ENCODE measurements at regions not wholly inside any gene's neighbourhood (a gene's known extent, or its start where the extent isn't known, plus 50 kb on each side); places are given as distances from the start of the nearest gene placed in this dataset.
"Not testable (repeated sequence)": the region's sequence is repeated elsewhere in the genome, so short reads cannot be mapped to it uniquely, and the experiment has no call there.

DNA sequence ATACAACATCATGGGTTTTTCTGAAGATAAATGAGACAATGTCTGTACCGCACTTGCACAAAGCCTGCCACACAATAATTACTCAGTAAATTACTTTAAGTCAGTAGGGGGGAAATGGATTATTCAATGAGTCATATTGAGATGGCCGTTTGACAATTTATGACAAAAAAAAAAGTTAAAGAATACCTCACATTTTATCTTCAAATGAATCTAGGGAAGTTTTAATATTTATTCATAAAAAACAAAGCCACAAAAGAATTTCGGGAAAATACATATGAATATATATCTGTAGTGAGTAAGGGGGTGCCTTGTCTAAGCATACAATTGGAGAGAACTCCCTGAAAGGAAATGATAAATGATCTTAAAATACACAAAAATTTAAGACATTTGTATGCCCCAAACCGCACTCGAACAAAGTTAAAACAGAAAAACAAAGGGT lies 197.0 kb upstream of the SLC7A11 start:
- no peak for DNase-seq (ENCODE audit: low read depth)

DNA sequence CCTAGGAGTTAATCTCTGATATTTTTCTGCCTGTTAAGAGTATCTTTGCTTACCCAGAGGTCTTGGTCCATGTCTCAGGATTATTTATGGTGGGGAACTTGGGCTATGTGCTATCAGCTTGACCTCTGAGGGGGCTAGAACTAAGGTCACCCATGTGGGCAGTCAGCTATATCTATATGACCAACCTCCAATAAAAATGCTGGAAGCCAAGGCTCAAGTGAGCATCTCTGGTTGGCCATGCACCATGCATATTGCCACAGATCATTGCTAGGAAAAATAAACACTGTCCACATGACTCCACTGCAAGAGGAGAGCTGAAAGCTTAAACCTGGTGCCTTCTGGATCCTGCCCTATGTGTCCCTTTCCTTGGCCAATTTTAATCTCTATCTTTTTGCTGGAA lies 196.5 kb upstream of the SLC7A11 start:
- no peak for DNase-seq (ENCODE audit: low read depth)

DNA sequence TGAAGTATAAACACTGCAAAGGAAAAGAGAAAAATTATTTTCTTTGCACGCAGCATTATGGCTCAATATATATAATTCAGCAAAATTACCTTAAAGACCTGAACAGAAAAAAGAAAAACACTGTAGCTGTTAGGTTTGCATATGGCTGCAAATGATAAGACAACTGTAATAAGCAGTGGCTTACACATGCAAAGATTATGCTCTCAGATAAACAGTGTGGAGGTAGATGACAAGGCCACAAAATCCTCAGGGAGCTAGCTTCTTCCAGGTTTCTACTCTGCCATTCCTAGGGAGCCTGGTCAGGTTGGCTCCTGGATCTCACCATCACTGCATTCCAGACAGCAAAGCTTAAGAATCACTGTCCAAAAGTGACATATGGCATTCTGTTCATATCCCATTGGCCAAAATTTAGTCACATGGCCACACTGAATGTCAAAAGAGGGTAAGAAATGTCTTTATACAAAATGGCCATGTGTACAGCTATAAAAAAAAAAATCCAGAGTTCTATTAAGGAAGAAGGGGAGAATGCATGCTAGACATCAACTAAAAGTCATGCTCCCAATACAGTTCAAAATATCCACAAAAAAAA lies 195.2 kb upstream of the SLC7A11 start:
- no peak for DNase-seq (ENCODE audit: low read depth)

DNA sequence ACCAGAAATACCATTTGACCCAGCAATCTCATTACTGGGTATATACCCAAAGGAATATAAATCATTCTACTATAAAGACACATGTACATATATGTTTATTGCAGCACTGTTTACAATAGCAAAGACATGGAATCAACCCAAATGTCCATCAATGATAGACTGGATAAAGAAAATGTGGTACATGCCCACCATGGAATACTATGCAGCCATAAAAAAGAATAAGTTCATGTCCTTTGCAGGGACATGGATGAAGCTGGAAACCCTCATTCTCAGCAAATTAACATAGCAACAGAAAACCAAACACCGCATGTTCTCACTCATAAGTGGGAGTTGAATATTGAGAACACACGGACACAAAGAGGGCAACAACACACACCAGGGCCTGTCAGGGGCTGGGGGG lies 193.6 kb upstream of the SLC7A11 start:
- not testable (repeated sequence) for DNase-seq (ENCODE audit: low read depth)

DNA sequence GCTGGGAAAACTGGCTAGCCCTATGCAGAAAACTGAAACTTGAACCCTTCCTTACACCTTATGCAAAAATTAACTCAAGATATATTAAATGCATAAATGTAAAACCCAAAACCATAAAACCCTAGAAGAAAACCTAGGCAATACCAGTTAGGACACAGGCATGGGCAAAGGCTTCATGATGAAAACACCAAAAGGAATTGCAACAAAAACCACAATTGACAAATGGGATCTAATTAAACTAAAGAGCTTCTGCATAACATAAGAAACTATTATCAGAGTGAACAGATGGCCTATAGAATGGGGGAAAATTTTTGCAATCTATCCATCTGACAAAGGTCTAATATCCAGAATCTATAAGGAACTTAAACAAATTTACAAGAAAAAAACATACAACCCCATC lies 192.9 kb upstream of the SLC7A11 start:
- DNase-seq (ENCODE audit: low read depth) = not testable (repeated sequence)

DNA sequence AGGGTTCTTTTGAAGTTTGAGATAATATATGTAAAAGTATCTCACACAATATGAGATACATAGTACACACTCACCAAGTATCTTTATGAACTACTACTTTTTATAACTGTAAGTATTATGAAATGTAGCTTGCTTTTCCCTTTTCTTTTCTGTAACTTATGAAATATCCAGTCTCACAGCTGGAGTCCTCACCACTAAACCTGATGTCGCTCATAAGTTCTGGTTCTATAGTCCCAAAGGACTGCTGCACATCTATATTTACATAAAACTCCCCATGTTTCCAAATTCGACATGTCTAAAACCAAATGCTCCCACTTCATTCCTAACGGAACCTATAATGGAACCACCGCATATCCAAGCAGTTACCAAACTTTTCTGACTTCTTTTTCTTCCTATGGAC lies 186.5 kb upstream of the SLC7A11 start:
- no peak for DNase-seq (ENCODE audit: low read depth)

DNA sequence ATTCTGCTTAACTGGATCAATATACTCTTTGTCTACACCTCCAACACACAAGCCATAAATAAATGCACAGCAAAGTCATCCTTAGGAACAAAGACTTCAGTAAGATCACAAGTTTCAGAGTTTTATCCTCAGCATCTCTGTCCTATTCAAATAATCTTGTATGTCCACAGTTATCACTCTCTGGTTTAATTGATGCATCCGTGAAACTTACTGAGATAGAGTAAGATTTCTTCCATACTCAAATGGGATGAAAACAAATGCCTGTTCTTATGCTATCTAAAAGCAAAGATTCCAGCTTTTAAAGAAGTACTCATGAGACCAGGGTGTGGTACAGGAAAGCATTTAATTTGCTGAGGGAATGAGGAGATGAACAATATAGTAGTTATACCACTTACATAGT lies 184.6 kb upstream of the SLC7A11 start:
- DNase-seq (ENCODE audit: low read depth) = no peak

DNA sequence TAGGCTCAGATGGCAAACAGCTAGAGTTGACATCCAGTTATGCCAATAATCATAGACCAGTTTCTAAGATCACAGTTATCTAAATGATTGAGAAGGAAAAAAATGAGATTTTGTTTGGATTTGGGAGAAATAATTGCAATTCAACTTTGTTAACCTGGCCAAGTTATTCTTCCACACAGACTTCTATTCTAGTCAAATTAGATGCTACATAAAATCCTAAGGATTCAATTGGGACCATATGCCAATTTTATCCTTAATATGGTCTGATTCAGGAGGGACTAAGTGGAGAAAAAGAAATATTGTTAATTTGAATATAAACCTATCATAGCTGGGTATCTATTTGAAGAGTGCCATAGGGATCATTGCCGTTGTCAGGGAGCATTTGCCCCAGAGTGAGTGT lies 178.3 kb upstream of the SLC7A11 start:
- DNase-seq (ENCODE audit: low read depth) = no peak

DNA sequence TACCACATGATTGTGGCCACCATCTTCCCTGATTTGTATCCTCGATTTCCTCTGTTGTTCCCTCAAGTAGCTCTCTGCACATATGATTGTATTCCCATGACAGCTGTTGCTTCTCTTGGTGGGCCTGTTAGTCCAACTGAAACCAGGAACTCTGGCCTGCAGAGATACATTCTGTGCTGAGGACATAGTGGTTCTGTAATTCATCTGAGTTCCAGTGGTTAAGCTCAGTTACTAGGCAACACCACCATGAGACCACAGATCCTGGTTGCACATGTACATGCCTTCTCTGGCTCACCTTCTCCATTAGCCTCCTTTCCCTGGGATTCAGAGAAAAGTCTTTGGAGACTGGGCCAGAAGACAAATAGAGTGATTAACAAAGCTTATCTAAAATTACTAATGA lies 172.1 kb upstream of the SLC7A11 start:
- no peak for DNase-seq (ENCODE audit: low read depth)

DNA sequence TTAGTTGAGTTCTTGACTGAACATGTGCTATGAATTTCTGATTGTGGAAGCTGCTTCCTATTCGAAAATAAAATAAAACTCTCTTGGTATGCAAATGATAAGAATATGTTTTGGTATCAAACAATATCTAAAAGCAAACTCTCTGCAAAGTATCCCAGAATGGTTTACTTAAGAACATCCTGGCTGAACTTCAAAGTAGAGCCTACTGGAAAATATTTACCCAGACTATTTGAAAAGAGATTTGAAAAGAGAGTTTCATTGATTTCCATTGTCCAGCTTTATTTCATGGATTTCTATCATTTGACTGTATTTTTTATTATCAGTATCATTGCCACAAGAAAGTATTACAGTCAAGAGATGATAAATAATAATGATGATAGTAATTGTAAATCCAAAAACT lies 171.1 kb upstream of the SLC7A11 start:
- no peak for DNase-seq (ENCODE audit: low read depth)

DNA sequence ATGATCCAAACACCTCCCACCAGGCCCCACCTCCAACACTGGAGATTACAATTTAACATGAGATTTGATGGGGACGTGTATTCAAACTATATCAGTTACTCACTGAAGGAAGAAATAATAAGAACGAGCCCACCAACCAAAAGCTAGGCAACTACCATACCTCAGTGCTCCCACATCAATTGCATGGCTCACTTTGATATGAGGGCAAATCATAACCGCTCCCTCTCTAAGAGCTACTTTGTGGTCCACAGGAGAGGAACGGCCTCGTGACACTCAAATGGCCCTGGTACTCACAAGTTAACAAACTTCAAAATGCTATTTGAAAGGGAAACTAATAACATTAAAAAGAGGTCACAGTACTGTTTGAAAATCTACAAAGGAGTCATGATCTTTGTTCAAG lies 170.7 kb upstream of the SLC7A11 start:
- no peak for DNase-seq (ENCODE audit: low read depth)

DNA sequence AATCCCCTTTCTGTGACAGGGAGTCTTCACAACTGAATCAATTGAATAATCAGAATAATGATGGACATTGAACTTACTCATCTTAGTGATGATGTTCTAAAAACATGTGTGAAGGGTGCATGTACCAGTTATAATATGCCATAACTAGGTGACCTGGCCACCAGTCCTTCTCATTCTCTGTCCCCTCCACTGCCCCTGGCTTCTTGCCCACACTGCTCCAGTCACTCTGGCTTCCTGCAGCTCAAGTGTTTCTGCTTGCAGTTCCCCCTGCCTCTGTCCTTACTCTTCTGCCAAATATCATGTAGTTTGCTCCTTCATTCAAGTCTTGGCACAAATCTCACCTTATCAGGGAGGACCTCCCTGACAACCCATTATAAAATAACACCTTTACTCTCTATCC lies 168.1 kb upstream of the SLC7A11 start:
- no peak for DNase-seq (ENCODE audit: low read depth)

DNA sequence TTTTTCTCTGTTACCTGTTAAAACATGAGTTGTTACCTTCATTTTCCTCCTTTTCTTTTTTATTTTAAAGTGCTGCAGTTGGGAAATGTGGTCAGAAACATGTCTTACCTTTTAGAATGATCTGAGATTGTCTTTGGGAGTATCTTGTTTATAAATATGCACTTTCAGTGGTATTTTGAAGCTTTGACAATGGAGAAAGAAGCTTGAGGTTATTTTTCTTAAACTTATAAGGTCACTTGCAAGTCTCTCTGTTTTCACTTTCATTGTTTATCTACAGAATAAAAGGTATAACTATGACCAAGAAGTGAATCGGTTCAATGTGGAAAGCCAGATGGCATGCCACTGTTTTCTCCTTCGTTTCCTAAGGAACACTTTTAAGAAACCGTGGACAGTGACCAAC lies 167.5 kb upstream of the SLC7A11 start:
- no peak for DNase-seq (ENCODE audit: low read depth)

DNA sequence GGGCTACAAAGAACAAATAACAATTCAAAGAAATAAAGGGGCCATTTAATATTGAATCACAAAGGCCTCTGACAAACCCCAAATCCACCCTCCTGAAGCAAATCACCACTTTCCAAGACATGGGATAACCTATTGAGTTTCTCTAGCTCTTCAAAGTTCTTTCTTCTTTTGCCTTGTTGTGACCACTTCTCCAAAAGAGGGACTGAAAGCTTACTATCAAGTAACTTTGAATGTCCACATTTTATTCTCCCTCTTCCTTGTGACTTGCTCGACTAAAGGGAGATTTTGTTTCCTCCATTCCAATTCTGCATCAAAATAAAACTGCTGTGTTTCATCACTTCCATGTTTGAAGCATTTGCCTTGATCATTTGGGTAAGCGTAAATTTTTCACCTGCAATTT lies 166.6 kb upstream of the SLC7A11 start:
- no peak for DNase-seq (ENCODE audit: low read depth)

DNA sequence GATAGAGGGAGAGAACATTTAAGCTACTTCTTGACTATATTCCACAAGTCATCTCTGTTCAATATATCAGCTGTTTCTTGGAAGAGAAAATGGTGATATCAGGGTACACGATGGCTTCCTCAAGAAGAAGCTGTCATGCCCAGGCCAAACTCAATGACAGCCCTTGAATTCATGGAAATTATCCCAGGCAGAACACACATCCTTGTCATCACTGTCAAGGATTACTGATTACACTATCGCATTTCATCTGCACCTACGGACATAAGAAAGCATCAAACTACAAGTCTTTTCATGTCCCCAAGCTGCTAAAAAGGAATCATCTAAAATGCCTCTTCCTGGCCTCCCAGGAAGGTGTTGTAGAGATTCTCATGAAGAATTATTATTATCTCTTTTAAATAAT lies 165.2 kb upstream of the SLC7A11 start:
- DNase-seq (ENCODE audit: low read depth) = no peak

DNA sequence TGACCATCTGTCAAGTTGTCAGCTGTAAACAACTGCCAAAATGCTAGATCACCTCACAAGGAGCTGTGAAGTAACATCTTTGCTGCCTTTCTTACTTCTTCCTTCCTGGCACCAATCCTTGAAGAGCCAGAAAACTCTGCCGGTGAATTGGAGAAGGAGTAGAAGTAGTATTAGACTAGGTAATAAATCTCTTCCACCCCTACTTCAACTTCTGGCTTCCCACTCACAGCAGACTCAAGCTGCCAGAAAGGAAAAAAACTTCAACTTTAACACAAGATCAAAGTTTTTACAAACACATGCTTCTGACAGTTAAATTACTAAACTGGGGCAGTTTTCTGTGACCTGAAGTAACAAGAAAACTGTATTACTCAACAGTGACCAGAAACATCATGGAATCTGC lies 164.7 kb upstream of the SLC7A11 start:
- DNase-seq (ENCODE audit: low read depth) = no peak

DNA sequence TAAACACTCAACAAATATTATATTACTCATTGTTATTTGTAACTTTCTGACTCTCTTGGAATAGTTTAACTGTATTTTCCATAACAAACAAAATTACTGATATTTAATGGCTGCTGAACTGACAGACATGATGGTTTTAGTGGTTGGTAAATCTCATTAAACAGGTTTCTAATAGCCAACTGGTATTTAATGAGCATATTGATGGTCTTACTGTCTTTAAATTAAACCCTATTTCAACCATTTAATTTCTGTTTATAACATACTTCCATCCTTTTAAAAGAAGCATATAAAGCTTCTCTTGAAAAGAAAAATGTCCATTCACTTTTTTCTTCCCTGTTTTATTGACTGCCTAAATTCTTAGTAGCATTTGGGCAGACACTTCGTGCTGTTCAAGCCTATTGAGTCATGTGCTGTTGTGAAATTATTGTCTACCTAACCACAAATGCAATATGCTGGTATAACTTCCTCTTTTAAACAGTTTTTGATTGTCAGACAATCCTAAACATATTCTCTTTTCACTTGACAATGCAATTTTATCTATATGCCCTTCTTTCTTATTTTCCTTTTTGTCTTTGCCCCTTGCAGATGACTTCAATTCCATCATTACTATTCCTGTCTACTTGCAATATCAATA lies 163.9 kb upstream of the SLC7A11 start:
- no peak for DNase-seq (ENCODE audit: low read depth)

DNA sequence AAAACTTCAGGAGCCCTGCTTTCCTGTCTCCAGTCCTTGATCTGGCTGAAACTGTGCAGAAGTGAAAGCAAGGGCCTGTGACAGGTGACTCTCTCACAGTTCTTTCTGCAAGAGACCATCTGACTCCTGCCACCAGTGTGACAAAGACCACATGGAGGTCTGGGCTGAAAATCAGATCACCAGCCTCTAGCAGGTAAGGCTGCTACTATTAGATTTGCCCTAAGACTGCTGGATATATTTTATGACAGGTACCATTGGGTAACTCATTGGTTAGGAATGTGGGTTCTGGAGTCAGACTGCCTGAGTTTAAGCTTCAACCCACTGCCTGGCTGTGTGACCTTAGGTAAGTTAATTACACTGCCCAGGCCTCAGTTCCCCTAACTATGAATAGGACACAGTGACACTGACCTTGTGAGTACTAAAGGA lies 163.3 kb upstream of the SLC7A11 start:
- no peak for DNase-seq (ENCODE audit: low read depth)

DNA sequence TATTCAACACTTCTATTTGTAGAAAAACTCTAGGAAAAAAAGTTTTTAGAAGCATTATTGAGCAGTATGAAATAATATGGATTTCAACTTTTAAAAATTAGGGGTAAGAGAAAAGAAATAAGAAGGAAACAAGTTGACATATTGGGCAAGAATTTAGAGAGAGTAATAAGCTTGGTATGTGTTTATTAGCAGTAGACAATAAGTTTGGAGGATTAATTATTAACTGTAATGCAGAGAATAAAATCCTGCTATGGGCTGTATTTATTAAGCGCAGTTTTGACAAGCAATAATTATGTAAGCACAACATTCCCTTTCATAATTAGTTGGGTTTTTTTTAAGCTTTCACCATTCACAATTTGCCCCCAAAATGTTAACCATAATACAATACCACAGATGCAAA lies 162.7 kb upstream of the SLC7A11 start:
- DNase-seq (ENCODE audit: low read depth) = no peak

DNA sequence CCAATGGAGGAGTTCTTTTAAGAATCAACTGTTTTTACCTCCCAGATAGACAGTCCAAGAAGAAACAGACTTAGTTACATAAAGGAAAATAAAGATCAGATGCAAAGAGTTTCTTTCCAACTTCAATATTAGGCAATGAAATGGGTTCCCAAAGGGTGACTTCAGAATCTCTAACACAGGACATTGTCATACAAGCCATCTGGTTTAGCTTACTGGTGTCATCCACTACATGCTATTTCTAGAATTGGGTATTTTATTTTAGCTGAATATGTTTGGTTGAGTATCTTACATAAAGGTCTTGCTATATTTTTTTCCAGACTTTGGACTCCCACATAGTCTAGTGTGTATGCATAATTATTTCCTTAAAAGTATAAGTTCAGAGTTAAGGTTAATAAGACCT lies 162.1 kb upstream of the SLC7A11 start:
- no peak for DNase-seq (ENCODE audit: low read depth)

DNA sequence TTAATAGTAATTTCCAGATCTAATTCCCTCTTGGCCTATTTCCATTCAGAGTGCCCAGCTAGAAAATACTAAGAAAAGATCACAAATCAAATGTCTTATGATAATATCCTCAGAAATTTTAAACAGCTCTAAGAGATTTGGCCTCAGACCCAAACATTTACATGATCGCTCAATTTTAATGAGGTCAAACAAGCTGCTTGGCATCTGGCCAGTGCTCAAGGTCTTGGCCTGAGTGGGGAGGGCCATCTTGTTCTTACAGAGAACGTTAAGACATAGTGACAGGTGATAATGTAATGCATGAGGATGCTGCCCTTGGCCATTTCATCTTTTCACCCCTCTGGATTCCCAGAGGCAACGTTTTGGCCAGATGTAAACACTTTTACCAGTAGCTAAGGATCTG lies 159.2 kb upstream of the SLC7A11 start:
- no peak for DNase-seq (ENCODE audit: low read depth)

DNA sequence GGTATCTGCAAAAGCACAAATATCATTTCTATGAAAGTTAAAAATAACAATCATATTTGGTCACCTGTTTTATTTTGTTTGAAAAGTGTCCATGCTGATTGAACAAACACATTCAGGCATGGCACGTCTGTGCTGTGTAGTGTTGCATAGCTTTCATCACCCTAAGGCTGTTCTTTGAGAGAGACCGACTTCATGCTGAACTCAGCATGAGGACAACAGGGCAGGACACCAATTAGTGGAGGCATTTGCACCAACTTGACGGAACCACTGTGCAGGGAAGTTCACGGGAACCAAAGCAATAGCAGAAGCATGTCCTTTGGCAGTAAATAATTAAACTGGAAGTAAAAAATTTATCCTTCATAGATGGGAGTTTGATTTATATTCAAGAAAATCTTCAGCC lies 158.4 kb upstream of the SLC7A11 start:
- DNase-seq (ENCODE audit: low read depth) = no peak

DNA sequence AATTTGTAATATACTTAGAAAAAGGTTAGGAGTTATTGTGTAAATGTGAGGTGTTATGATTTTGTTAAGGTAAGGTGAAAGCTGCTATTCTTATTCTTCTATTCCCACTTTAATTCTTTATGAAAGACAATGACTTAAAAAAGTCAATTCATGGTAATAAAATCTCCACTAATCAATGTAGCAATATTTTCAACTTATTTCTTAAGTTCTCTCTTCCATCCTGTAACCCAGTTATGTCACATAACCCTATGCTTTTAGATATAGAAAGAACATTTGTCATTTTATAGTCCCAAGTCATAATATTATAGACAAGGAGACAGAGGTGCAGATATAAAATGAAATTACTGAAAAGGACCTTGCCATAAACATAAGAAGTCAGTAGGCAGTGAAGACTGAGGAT lies 157.9 kb upstream of the SLC7A11 start:
- no peak for DNase-seq (ENCODE audit: low read depth)

DNA sequence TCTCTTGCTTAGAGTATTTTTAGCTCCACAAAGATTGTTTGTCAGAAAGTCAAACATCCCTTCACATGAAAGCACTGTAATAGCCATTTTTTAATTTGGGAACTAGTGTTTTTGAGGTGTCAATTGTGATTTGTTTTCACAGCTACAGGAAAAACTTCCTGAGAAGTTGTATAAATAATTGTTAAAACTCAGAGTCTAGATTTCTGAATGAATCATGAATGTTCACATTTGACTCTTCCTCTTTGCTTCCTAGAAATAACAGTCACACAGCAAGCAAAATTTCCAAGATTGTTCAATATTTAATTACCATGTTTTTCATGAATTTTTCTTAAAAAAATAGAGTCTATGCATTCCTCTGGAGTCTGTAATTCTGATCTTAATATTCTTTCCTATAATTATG lies 156.9 kb upstream of the SLC7A11 start:
- DNase-seq (ENCODE audit: low read depth) = no peak
